B cell (primary cell): ENCODE measurements at regions not wholly inside any gene's neighbourhood (a gene's known extent, or its start where the extent isn't known, plus 50 kb on each side); places are given as distances from the start of the nearest gene placed in this dataset.

Experiments
- CTCF ChIP-seq: fragments of 200-600 bp; IDR thresholded peaks from one replicate; pipeline ENCODE4 v1.8.0; 2022; ENCODE audit warnings: antibody characterized with exemption, mild to moderate bottlenecking
- EZH2 ChIP-seq: IDR thresholded peaks from 2 replicates; pipeline ENCODE4 v1.6.1; 2012; ENCODE audit warnings: borderline replicate concordance, low read depth, mild to moderate bottlenecking, moderate library complexity, low read length; ENCODE audit not compliant: insufficient read depth, poor library complexity, severe bottlenecking

- TF ChIP-seq CTCF (no peak), EZH2 (no peak)
Observed at GRCh38 chr5:29378104-29378503, 1815.4 kb upstream of the CDH6 start.
